Liver (tissue), 7 donors: ENCODE measurements at regions not wholly inside any gene's neighbourhood (a gene's known extent, or its start where the extent isn't known, plus 50 kb on each side); places are given as distances from the start of the nearest gene placed in this dataset.
"Not testable (repeated sequence)": the region's sequence is repeated elsewhere in the genome, so short reads cannot be mapped to it uniquely, and the experiment has no call there.

Experiments used
- DNase-seq: peaks from one replicate; pipeline ENCODE4 v3.0.0-alpha.2; 2017; ENCODE audit warnings: low spot score
- H3K27ac ChIP-seq, 2 donors: one replicate each; pipeline ENCODE4 v1.7.0; 2013; ENCODE audit warnings: inconsistent platforms in 2 of 2, low read length in 2 of 2, control low read depth in 1 of 2, low read depth in 1 of 2, mild to moderate bottlenecking in 1 of 2
- H3K27me3 ChIP-seq, 4 donors: one replicate each; pipeline versions ENCODE4 v1.6.1 to v1.7.0; 2013; ENCODE audit warnings: low read length in 3 of 4, inconsistent platforms in 1 of 4, mild to moderate bottlenecking in 1 of 4, moderate library complexity in 1 of 4; ENCODE audit not compliant: control insufficient read depth in 4 of 4, insufficient read depth in 4 of 4
- H3K36me3 ChIP-seq, 4 donors: one replicate each; pipeline versions ENCODE4 v1.6.1 to v1.7.0; 2013; ENCODE audit warnings: low read length in 3 of 4, mild to moderate bottlenecking in 3 of 4, low read depth in 1 of 4, moderate library complexity in 1 of 4; ENCODE audit not compliant: control insufficient read depth in 4 of 4, insufficient read depth in 3 of 4
- H3K4me1 ChIP-seq, 4 donors: one replicate each; pipeline versions ENCODE4 v1.6.1 to v1.7.0; 2013; ENCODE audit warnings: low read length in 3 of 4, mild to moderate bottlenecking in 3 of 4, moderate library complexity in 1 of 4; ENCODE audit not compliant: control insufficient read depth in 4 of 4, insufficient read depth in 4 of 4
- H3K4me3 ChIP-seq, 3 donors: one replicate each; pipeline versions ENCODE4 v1.6.1 to v1.7.0; 2013; ENCODE audit warnings: low read length in 3 of 3, control low read depth in 1 of 3, low read depth in 1 of 3, mild to moderate bottlenecking in 1 of 3
- H3K9ac ChIP-seq, 2 donors: one replicate each; pipeline ENCODE4 v1.7.0; 2013; ENCODE audit warnings: low read length in 2 of 2, mild to moderate bottlenecking in 2 of 2, moderate library complexity in 2 of 2, control low read depth in 1 of 2, low read depth in 1 of 2
- H3K9me3 ChIP-seq, 4 donors: one replicate each; pipeline versions ENCODE4 v1.6.1 to v1.7.0; 2013; ENCODE audit warnings: low read length in 3 of 4; ENCODE audit not compliant: control insufficient read depth in 4 of 4
- EGR1 ChIP-seq, 2 donors: IDR thresholded peaks; 2 replicates each; pipeline ENCODE4 v1.6.1; 2016 to 2018; ENCODE audit warnings: antibody characterized with exemption in 2 of 2, low read depth in 2 of 2
- HNF4A ChIP-seq, 2 donors: conservative IDR thresholded peaks; 2 replicates each; pipeline ENCODE4 v1.6.1; 2016; ENCODE audit warnings: antibody characterized with exemption in 2 of 2, mild to moderate bottlenecking in 2 of 2
- HNF4G ChIP-seq: IDR thresholded peaks from 2 replicates; pipeline ENCODE4 v1.6.1; 2016; ENCODE audit warnings: antibody characterized with exemption
- MAX ChIP-seq: IDR thresholded peaks from 2 replicates; pipeline ENCODE4 v1.6.1; 2016; ENCODE audit warnings: antibody characterized with exemption
- NR2F2 ChIP-seq: IDR thresholded peaks from 2 replicates; pipeline ENCODE4 v1.6.1; 2016; ENCODE audit warnings: antibody characterized with exemption
- RAD21 ChIP-seq, 2 donors: IDR thresholded peaks; 2 replicates each; pipeline ENCODE4 v1.6.1; 2016; ENCODE audit warnings: antibody characterized with exemption in 2 of 2, mild to moderate bottlenecking in 2 of 2
- RXRA ChIP-seq, 2 donors: IDR thresholded peaks; 2 replicates each; pipeline ENCODE4 v1.6.1; 2017 to 2018; ENCODE audit warnings: antibody characterized with exemption in 2 of 2, mild to moderate bottlenecking in 1 of 2
- SP1 ChIP-seq: IDR thresholded peaks from 2 replicates; pipeline ENCODE4 v1.6.1; 2018; ENCODE audit warnings: antibody characterized with exemption, mild to moderate bottlenecking
- TAF1 ChIP-seq: conservative IDR thresholded peaks from 2 replicates; pipeline ENCODE4 v1.6.1; 2016; ENCODE audit warnings: antibody characterized with exemption, mild to moderate bottlenecking
- YY1 ChIP-seq: IDR thresholded peaks from 2 replicates; pipeline ENCODE4 v1.6.1; 2016; ENCODE audit warnings: antibody characterized with exemption, mild to moderate bottlenecking
- ZBTB33 ChIP-seq: IDR thresholded peaks from 2 replicates; pipeline ENCODE4 v1.6.1; 2016; ENCODE audit warnings: antibody characterized with exemption
- WGBS: extraction: QIAGEN DNeasy Blood & Tissue Kit; methylation state at CpG from one replicate; pipeline ENCODE4 v1.1.7; 2013; 5-methylcytosine and 5-hydroxymethylcytosine counted together
- TF ChIP-seq, protein P1 (sequence below): IDR thresholded peaks from 2 replicates; pipeline ENCODE4 v1.6.1; 2016; ENCODE audit warnings: antibody characterized with exemption, mild to moderate bottlenecking
- donor health status: healthy.
- donor health status: healthy.
- donor health status: healthy.
- donor health status: healthy.

GRCh38 chr22:49390954-49391353 is 436.7 kb downstream of the BRD1 start:
- Histone ChIP-seq H3K4me1 (no peaks in the 10 kb centered on the region), H3K9ac (no peak overlapping the region), H3K36me3 (no peaks in the 10 kb centered on the region), H3K27me3 (peaks cover 0 to 4% (median 2%) of the 10 kb centered on the region in 4 donors), H3K9me3 (no peaks in the 10 kb centered on the region), H3K4me3 (no peak overlapping the region), H3K27ac (no peak overlapping the region)
- no peak for DNase-seq
- 93% methylated on average over 7 of the region's 7 CpGs for WGBS
- TF ChIP-seq MAX (no peak), HNF4G (no peak), ZBTB33 (no peak), HNF4A (conservative IDR thresholded peaks at IDR 0.05) (no peak), SP1 (no peak)

- WGBS = 61% methylated on average over 6 of the region's 7 CpGs
Observed at GRCh38 chr22:49383909-49384308, 443.8 kb downstream of the BRD1 start.

GRCh38 chr22:49382451-49382735 is 445.3 kb downstream of the BRD1 start:
- Histone ChIP-seq H3K9ac (no peak overlapping the region), H3K4me3 (no peak overlapping the region), H3K4me1 (no peaks in the 10 kb centered on the region), H3K36me3 (no peaks in the 10 kb centered on the region), H3K27me3 (peaks cover 0 to 7% (median 2%) of the 10 kb centered on the region in 4 donors), H3K27ac (no peak overlapping the region), H3K9me3 (no peaks in the 10 kb centered on the region)
- TF ChIP-seq YY1 (no peak), RXRA (IDR thresholded peaks at IDR 0.05) (no peak), NR2F2 (no peak)
- 75% methylated on average over 6 of the region's 6 CpGs for WGBS
- no peak for DNase-seq

More at GRCh38 chr22:49383909-49384308, 443.8 kb downstream of the BRD1 start:
- DNase-seq, H3K4me1 ChIP-seq, H3K36me3 ChIP-seq, H3K4me3 ChIP-seq, H3K9me3 ChIP-seq, H3K27ac ChIP-seq, H3K9ac ChIP-seq, H3K27me3 ChIP-seq: not testable (repeated sequence)

DNA sequence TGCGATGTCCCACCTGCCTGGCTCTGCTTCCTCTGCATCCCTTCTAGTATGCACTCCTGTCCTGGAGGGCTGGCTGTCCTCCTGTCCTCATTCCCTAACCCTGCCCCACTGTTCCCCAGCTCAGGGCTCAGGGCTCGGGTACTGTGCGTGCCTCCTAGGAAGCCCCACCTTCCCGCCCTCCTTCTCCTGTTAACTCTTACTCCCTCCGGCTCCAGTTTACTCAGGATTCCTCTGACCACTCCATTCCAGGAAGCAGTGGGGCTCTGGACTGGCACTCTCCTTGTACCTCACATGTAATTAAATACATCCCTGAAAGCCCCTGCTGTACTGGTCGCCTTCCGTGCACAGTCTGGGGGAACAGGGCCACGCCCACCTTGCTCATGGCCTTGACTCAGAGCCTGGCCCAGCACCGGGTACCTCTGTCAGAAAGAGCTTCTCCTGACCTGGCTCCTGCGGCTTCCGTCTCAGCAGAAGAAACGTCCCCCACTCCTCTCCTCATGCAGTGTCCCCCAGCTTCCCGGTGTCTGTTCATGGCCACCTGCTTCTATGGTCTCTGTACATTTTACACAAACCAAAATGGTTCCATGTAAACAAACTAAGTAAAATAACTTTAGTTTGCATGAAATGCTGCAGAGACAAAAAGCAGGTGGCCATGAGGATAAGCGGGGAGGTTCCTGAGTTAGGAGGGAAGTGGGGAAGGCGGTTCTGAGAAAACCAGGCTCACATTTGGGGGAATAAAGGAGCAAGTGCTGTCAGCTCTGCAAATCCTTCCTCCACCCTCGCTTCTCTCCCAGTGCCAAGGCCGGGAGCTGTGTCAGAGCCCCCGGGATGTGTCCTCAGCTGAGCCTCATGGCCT is 445.9 kb downstream of the BRD1 start:
- DNase-seq = no peak
- peaks cover 0 to 7% (median 2%) of the 10 kb centered on the region in 4 donors for H3K27me3 ChIP-seq

More for the DNA sequence above, 445.9 kb downstream of the BRD1 start:
- H3K4me1 ChIP-seq = no peaks in the 10 kb centered on the region
- H3K9me3 ChIP-seq = no peaks in the 10 kb centered on the region
- no peak overlapping the region for H3K4me3 ChIP-seq
- no peak overlapping the region for H3K9ac ChIP-seq
- no peak overlapping the region for H3K27ac ChIP-seq
- 50% methylated on average over 18 of the region's 18 CpGs for WGBS
- TF ChIP-seq EGR1 (IDR thresholded peaks at IDR 0.05; ENCODE audit: low read depth in 2 of 2) (no peak), SP1 (no peak), YY1 (no peak), RAD21 (IDR thresholded peaks at IDR 0.05) (no peak), MAX (no peak), HNF4G (no peak), TAF1 (no peak)
- TF ChIP-seq, protein P1, sequence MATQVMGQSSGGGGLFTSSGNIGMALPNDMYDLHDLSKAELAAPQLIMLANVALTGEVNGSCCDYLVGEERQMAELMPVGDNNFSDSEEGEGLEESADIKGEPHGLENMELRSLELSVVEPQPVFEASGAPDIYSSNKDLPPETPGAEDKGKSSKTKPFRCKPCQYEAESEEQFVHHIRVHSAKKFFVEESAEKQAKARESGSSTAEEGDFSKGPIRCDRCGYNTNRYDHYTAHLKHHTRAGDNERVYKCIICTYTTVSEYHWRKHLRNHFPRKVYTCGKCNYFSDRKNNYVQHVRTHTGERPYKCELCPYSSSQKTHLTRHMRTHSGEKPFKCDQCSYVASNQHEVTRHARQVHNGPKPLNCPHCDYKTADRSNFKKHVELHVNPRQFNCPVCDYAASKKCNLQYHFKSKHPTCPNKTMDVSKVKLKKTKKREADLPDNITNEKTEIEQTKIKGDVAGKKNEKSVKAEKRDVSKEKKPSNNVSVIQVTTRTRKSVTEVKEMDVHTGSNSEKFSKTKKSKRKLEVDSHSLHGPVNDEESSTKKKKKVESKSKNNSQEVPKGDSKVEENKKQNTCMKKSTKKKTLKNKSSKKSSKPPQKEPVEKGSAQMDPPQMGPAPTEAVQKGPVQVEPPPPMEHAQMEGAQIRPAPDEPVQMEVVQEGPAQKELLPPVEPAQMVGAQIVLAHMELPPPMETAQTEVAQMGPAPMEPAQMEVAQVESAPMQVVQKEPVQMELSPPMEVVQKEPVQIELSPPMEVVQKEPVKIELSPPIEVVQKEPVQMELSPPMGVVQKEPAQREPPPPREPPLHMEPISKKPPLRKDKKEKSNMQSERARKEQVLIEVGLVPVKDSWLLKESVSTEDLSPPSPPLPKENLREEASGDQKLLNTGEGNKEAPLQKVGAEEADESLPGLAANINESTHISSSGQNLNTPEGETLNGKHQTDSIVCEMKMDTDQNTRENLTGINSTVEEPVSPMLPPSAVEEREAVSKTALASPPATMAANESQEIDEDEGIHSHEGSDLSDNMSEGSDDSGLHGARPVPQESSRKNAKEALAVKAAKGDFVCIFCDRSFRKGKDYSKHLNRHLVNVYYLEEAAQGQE = no peak
- H3K36me3 ChIP-seq = no peaks in the 10 kb centered on the region
